Gastrocnemius medialis (tissue), 4 donors: ENCODE measurements at regions not wholly inside any gene's neighbourhood (a gene's known extent, or its start where the extent isn't known, plus 50 kb on each side); places are given as distances from the start of the nearest gene placed in this dataset.

Experiments
- CTCF ChIP-seq, 5 experiments: fragments of 450-650 bp in 3 of 5; fragments of 200-600 bp in 2 of 5; sonication (generic) in 2 of 5; IDR thresholded peaks in 4 of 5; conservative IDR thresholded peaks in 1 of 5; 1 replicate in 4 of 5; 2 replicates in 1 of 5; pipeline ENCODE4 v1.5.1; 2016 to 2019; ENCODE audit warnings: antibody characterized with exemption in 5 of 5, mild to moderate bottlenecking in 3 of 5, moderate library complexity in 3 of 5
- POLR2A ChIP-seq, 2 donors: fragments of 450-650 bp; IDR thresholded peaks; one replicate each; pipeline ENCODE4 v1.6.1; 2017; ENCODE audit warnings: antibody characterized with exemption in 2 of 2, mild to moderate bottlenecking in 2 of 2, moderate library complexity in 2 of 2

GRCh38 chr1:4058122-4058521, 158.1 kb upstream of the C1orf174 start:
- TF ChIP-seq CTCF (IDR thresholded peaks at IDR 0.05 in 4 of 5, conservative IDR thresholded peaks at IDR 0.05 in 1 of 5) (no peak), POLR2A (IDR thresholded peaks at IDR 0.05) (no peak)
